Activated naive CD4-positive, alpha-beta T cell treated with anti-CD3 and anti-CD28 coated beads, Interleukin-2, amount 50 U/mL, for 72 hours (primary cell): ENCODE measurements at regions not wholly inside any gene's neighbourhood (a gene's known extent, or its start where the extent isn't known, plus 50 kb on each side); places are given as distances from the start of the nearest gene placed in this dataset.

Experiments used
- ATAC-seq, 2 donors: fragments of 150-1000 bp; cut with Tn5 transposase; 2 replicates each; pipeline ENCODE4 v1.10.0; 2021; ENCODE audit warnings: mild to moderate bottlenecking in 2 of 2, moderate library complexity in 2 of 2
- DNase-seq, 2 donors: peaks; one replicate each; pipeline ENCODE4 v3.0.0; 2021 to 2022; ENCODE audit warnings: low spot score in 2 of 2
- H3K27ac Mint-ChIP-seq, 2 donors: one replicate each; pipeline ENCODE4 v1.8.0; 2022; ENCODE audit warnings: mild to moderate bottlenecking in 2 of 2, mixed read lengths in 2 of 2
- H3K36me3 Mint-ChIP-seq, 2 donors: one replicate each; pipeline ENCODE4 v1.8.0; 2022; ENCODE audit warnings: mixed read lengths in 2 of 2
- H3K9me3 Mint-ChIP-seq, 2 donors: one replicate each; pipeline ENCODE4 v1.8.0; 2022; ENCODE audit warnings: mixed read lengths in 2 of 2

DNA sequence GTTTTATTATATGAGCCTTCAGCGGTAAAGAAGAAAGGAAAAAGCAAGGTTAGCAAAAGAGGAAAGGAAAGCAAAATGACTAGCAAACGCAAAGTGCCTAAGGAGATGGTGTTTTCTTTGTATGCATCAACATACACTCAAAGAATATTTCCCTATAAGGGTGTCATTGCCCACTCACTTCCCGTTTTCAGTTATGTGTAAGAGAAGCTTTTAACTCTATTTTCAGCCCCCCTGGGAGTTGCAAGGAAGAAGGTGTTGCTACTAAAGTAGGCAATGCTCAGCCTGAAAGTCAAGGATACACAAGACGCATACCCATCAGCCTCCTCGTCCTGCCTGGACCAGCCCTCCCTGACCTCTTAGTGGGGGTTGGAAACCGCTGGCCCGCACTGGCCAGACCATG lies 267.7 kb upstream of the ZFHX3 start:
- Mint-ChIP-seq H3K27ac (no peak overlapping the region), H3K36me3 (no peaks in the 10 kb centered on the region), H3K9me3 (peaks cover 7 to 14% of the 10 kb centered on the region in 2 donors)
- DNase-seq = no peak
- ATAC-seq = no peak

DNA sequence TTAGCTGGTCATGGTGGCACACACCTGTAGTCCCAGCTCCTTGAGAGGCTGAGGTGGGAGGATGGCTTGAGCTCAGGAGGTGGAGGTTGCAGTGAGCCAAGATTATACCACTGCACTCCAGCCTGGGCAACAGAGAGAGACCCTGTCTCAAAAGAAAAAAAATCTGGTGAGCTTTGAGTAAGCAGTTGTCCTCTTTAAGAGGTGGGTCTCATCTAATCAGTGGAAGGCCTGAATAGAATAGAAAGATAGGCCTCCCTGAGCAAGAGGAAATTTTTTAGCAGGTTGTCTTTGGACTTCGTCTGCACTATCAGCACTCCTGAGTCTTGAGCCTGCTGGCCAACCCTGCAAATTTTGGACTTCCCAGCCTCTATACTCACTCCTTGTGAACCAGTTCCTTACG lies 266.0 kb upstream of the ZFHX3 start:
- DNase-seq = no peak
- Mint-ChIP-seq H3K27ac (no peak overlapping the region), H3K36me3 (no peaks in the 10 kb centered on the region)

DNA sequence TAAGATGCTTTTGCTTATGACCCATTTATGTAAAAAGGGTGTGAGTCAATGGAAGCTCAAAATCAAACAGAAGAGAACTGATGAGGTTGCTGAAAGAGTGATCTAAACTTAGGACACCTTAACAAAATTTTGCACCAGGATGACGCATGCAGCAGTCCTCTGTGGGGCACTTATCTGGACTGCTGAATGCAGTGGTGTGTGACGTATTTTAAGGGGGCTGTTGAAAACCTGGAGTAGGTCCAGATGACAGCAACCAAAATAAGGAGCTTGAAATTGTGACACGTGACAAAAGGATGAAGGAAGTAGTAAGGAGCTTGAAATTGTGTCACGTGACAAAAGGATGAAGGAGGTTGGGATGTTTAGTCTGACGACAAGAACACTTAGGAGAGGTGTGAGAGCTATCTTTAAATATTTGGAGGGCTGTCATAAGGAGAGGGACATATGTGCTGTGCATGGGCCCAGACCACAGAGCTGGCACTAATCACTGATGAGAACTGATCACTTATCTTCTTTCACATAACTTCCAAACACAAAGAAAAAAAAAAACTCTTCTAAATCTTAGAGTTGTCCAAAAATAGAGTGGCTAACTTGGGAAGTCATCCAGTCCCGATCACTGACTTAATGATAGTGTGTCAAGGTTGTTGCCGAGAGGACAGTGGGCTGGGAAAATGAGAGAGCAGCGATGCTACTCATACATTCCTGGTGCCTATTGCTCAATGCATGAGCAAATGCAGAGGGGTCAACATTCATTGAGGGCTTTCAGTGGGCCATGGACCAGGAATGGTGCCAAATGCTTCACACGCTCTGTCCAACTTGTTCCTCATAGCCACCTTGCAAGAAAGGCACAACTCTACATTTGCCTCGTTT lies 264.2 kb upstream of the ZFHX3 start:
- no peaks in the 10 kb centered on the region for H3K36me3 Mint-ChIP-seq
- H3K9me3 Mint-ChIP-seq = peaks cover 7 to 9% of the 10 kb centered on the region in 2 donors
- no peak for DNase-seq
- no peak for ATAC-seq
- no peak overlapping the region for H3K27ac Mint-ChIP-seq

More for the DNA sequence above, 266.0 kb upstream of the ZFHX3 start:
- ATAC-seq = no peak
- peaks cover 7 to 15% of the 10 kb centered on the region in 2 donors for H3K9me3 Mint-ChIP-seq

DNA sequence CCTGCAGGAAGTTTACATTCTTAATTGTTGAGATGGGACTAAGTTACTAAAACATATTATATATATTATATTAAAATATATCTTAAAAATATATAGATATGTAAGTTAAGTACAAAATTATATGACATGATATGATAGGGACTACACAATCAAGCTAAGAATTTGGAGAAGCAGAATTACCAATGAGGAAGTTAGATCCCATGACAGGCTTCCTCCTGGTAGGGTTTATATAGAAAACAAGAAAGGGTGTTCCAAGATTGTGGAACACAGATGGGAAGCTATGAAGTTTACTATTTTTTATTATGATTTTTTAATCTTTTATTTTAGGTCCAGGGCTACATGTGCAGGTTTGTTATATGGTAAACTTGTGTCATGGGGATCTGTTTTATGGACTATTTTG lies 260.8 kb upstream of the ZFHX3 start:
- Mint-ChIP-seq H3K9me3 (peaks cover 0 to 9% of the 10 kb centered on the region in 2 donors), H3K36me3 (no peaks in the 10 kb centered on the region)
- ATAC-seq = no peak

DNA sequence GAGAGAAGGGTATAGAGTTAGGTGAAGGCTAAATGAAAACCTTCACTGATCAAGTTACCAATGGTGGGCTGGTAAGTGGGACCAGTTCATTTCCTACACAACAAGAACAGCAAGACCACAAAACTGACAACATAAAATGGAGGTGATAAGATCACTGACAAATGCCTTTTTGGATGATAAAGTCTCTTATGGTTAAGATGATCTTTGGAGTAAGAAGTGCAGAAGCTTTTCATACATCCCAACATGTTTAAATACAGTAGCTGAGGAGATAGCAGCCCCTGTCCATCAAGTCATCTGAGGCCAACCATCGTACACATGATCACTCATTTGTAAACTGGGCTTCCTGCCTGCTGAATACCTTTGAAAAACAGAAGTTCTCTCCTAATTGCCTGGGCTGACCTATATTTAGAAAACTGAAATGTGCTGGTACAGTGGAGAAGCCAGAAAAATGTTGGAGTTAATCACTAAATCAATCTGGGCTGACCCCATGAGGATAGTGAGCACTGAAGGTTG lies 259.0 kb upstream of the ZFHX3 start:
- no peak for DNase-seq
- Mint-ChIP-seq H3K36me3 (no peaks in the 10 kb centered on the region), H3K9me3 (peaks cover 0 to 7% of the 10 kb centered on the region in 2 donors), H3K27ac (no peak overlapping the region)
- no peak for ATAC-seq

More for the DNA sequence above, 260.8 kb upstream of the ZFHX3 start:
- no peak overlapping the region for H3K27ac Mint-ChIP-seq
- no peak for DNase-seq

DNA sequence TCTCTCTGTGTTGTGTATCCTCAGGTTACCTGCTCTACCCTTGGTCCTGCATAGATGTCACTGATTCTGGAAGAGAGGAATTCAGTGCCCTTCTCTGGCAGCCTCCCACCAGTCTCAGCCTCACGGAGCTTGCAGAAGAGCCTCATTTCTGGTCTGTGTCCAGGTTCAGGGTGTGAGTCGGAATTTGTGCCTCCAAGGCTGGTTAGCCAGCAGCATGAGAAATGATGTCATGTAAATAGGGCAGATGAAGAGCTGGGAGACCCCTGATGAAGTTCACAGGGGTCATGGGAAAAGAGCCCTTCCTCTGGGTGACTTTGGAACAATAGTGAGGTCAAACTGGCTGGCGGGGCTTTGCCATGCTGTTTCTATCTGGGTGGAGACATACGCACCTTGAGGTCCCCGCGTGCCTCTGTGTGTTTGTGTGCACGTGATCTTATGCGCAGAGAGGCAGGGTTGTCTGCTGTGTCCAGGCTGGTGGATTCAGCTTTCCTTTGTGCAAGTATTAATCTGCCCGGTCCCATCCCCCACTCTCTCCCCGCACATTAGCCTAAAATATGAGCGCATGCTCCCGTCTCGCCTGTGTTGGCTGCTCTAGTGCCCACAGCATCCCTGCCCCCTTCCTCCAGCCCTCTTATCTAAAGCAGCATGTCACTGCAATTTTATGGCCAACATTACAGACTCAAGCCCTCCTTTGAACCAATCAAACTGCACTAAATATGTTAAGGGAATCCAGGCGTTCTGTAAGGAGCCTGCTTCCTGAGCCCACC lies 256.3 kb upstream of the ZFHX3 start:
- ATAC-seq (no peak), DNase-seq (no peak)
- Mint-ChIP-seq H3K36me3 (no peaks in the 10 kb centered on the region), H3K9me3 (peaks cover 0 to 1% of the 10 kb centered on the region in 2 donors), H3K27ac (no peak overlapping the region)

DNA sequence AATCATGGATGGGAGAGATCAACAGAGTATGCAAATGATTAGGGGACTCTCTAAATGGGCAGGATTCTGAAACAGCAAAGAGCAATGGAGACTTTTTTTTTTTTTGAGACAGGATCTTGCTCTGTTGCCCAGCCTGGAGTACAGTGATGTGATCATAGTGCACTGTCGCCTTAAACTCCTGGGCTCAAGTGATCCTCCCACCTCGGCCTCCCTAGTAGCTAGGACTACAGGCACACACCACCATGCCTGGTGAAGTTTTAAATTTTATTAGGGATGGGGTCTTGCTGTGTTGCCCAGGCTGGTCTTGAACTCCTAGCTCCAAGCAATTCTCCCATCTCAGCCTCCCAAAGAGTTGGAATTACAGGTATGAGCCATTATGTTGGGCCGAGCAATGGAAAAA lies 255.0 kb upstream of the ZFHX3 start:
- Mint-ChIP-seq H3K36me3 (no peaks in the 10 kb centered on the region), H3K9me3 (no peaks in the 10 kb centered on the region), H3K27ac (no peak overlapping the region)
- DNase-seq = no peak
- ATAC-seq = no peak

DNA sequence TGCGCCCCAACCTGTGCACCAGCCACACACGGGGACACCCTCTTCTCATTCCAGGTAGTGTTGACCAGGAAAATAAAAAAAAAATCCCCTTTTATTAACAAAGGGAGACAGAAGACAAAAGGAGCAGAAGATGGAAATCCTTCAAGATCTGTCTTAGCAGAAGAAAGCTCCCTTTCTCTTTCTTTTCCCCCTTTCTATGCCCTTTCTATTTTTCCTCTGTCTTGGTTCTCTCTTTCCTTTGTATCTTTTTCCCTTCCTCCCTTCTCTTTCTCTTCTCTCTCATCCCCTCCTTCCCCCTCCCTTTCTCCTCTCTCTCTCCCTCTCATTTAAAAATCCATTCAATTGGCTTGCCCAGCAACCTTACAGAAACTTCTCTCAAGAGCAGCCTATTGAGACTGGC lies 254.1 kb upstream of the ZFHX3 start:
- ATAC-seq (no peak), DNase-seq (no peak)
- Mint-ChIP-seq H3K27ac (no peak overlapping the region), H3K9me3 (no peaks in the 10 kb centered on the region), H3K36me3 (no peaks in the 10 kb centered on the region)

DNA sequence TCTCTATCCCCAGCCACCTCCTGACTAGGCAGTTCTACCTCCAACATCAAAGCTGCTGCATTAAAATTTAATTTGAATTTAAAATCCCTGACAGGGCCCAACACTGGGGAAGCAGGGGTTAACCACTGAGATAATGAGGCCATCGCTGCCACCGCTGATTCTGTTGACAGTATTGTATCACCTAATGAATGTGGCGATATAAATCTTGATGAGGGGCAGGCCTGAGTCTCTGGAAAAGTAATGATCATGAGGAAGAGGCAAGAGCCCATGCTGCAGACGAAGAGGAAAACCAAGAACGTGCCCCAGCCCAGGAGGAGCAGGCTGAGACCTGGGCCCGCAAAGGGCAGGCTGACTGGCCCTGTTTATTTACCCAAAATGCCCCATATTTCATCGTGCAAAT lies 251.4 kb upstream of the ZFHX3 start:
- Mint-ChIP-seq H3K27ac (no peak overlapping the region), H3K36me3 (no peaks in the 10 kb centered on the region), H3K9me3 (peaks cover 0 to 4% of the 10 kb centered on the region in 2 donors)
- ATAC-seq (no peak), DNase-seq (no peak)

DNA sequence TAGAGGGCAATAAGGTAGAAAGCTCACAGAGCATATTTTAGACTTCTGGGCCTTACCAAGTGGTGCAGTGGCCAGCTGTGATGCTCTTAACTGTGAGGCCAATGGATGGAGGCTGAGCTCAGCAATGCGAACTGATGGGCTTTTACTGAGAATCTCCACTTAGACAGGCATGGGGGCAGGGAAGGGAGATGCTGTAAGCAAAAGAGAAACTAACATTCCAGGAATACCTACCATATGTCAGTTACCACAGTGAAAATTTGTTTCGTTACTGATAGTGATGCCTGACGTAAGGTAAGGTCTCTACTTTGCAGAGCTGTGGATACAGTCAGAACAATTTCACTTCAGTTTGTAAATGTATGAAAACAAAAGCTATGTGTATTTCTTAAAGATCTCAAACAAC lies 250.6 kb upstream of the ZFHX3 start:
- Mint-ChIP-seq H3K27ac (no peak overlapping the region), H3K9me3 (peaks cover 0 to 4% of the 10 kb centered on the region in 2 donors), H3K36me3 (no peaks in the 10 kb centered on the region)
- no peak for DNase-seq
- no peak for ATAC-seq

DNA sequence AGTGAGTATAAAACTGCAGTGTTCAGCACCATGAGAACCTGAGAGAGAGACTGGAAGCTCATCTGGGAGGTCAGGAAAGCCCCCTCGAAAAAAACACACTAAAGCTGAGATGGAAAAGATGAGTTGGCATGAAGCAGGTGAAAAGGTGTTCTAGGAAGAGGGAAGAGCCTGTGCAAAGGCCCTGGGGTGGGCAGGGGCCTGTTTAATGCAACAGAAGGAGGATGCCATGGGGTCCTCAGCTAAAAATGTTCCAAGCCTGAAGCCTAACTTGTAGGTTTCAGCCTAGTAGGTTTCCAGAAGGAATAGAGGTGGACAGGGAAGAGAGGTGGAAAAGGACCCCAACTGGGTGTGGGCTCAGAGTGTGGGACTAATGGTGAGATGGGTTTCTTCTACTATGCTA lies 242.3 kb upstream of the ZFHX3 start:
- no peak for DNase-seq
- no peaks in the 10 kb centered on the region for H3K36me3 Mint-ChIP-seq
- H3K9me3 Mint-ChIP-seq = peaks cover 0 to 9% of the 10 kb centered on the region in 2 donors
- no peak for ATAC-seq
- H3K27ac Mint-ChIP-seq = no peak overlapping the region

DNA sequence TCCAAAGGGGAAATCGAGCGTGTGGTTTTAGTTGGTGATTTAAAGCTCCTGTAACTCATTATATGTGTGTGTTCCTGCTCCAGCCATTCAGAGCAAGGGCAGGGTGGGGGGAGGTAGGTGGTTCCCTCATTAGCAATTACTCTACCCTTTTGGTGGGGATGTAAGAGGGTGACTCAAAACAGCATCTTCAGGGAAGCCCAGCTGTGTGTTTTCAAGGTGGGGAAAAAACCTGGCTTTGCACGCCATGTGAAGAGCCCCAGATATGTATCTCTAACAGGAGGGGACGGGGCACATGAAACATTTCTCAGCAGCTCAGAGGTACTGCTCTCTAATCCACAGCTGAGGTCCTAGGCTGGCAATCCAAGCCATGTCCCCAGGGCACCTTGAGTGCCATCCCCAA lies 241.3 kb upstream of the ZFHX3 start:
- Mint-ChIP-seq H3K27ac (no peak overlapping the region), H3K9me3 (peaks cover 0 to 9% of the 10 kb centered on the region in 2 donors), H3K36me3 (no peaks in the 10 kb centered on the region)
- ATAC-seq (peak in 1 of 2 donors; percentile 38), DNase-seq (no peak)

DNA sequence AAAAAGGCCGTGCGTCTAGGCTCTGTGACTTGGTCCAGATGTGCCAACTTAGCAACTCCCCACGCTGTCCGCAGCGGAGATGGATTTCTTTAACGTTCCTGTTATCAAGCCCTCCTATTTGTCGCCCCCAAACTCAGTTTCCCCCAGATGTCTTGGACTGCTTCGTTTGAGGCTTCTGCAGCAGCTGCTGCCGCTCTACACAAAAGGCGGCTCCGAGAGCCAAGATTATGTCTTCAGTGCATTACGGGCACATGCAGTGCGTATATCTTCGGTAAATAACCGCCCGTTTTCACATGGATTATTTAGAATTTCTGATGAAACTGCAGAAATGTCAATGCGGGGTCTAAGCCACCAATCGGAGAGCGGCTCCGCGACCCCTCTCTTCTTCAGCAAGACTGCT lies 240.6 kb upstream of the ZFHX3 start:
- ATAC-seq = no peak
- H3K36me3 Mint-ChIP-seq = no peaks in the 10 kb centered on the region
- peaks cover 0 to 9% of the 10 kb centered on the region in 2 donors for H3K9me3 Mint-ChIP-seq
- H3K27ac Mint-ChIP-seq = no peak overlapping the region
- no peak for DNase-seq

DNA sequence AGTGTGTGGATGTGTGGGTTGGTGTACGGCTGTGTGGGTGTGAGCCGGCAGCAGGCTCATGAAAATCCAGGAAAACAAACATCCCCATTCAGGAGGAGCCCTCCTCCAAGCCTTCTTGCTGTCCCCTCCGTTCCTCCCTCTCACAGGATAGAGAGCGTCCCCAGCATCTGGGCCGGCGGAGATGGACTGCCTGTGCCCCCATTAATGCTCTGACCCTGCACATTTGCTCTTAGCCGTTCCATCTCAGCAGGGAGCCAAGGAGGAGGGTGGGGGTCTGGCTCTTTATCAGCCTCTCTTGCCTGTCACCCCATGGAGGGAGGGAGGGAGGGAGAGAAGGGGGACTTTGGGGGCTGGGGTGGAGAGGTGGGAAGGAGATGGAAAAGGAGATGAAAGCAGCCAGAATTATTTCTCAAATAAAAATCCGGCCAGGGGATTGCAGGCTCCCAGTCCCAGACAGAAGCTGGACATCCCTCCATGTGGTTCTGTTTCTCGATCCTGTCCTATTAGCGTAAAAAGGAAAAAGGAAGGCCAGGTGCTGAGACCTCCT lies 240.0 kb upstream of the ZFHX3 start:
- ATAC-seq (no peak), DNase-seq (no peak)
- Mint-ChIP-seq H3K36me3 (no peaks in the 10 kb centered on the region), H3K27ac (no peak overlapping the region), H3K9me3 (peaks cover 0 to 7% of the 10 kb centered on the region in 2 donors)

DNA sequence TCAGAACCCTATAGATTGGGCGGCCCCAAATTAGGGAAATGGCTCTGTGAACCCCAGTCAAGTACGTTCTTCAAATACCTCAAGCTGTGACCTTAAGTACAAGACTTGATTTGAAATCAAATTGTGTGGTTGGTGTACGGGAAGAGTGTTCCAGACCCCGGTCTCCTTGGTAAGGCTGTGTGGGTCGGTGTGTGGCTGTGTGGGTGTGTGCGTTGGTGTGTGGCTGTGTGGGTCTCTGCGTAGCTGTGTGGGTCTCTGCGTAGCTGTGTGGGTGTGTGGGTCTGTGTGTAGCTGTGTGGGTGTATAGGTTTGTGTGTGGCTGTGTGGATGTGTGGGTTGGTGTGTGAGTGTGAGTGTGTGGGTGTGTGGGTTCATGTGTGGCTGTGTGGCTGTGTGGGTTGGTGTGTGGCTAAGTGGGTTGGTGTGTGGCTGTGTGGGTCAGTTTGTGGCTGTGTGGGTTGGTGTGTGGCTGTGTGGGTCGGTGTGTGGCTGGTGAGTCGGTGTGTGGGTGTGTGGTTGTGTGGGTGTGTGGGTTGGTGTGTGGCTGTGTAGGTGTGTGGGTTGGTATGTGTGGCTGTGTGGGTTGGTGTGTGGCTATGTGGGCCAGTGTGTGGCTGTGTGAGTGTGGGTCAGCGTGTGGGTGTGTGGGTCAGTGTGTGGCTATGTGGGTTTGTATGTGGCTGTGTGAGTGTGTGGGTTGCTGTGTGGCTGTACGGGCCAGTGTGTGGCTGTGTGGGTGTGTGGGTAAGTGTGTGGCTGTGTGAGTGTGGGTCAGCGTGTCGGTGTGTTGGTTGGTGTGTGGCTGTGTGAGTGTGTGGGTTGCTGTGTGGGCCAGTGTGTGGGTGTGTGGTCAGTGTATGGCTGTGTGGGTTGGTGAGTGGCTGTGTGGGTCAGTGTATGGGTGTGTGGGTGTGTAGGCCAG lies 238.7 kb upstream of the ZFHX3 start:
- DNase-seq (no peak), ATAC-seq (no peak)
- H3K9me3 Mint-ChIP-seq = peaks cover 0 to 5% of the 10 kb centered on the region in 2 donors
- no peak overlapping the region for H3K27ac Mint-ChIP-seq
- H3K36me3 Mint-ChIP-seq = no peaks in the 10 kb centered on the region

DNA sequence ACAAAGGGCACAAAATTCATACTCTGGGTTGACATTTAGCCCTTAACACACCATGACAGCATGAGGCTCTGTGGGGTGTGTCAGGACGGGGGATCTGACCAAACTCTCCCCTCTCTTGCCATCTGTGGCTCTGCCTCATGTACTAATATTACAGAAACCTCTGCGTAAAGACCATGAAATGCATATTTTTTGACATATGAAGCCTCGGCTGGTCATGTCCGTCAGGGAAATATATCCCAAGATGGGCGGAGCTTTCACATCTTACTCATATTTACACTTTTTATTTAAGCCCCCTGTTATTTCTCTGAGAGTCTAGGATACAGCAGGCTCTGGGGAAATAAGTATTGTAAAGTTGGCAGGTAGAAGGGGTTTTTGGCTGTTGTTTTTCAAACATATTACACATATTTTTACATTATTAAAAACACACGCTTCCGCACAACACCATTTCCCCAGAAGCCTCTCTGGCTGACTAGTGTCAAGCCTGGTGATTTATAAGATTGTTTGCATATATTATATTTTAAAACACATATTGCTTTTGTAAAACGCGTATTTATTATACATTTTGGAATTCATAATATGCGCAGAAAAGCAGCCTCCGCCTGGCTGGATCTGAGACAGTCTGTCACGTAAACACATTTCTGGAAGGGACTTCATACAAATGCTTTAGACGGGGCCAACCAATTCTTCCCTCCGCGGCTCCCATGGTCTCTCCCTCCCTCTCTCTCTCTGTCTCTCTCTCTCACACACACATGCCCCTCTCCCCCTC lies 237.7 kb upstream of the ZFHX3 start:
- Mint-ChIP-seq H3K36me3 (no peaks in the 10 kb centered on the region), H3K9me3 (peaks cover 4 to 5% of the 10 kb centered on the region in 2 donors), H3K27ac (no peak overlapping the region)
- ATAC-seq = no peak
- no peak for DNase-seq
